Ovary (tissue), 3 donors: ENCODE measurements at regions not wholly inside any gene's neighbourhood (a gene's known extent, or its start where the extent isn't known, plus 50 kb on each side); places are given as distances from the start of the nearest gene placed in this dataset.

Experiments
- POLR2A ChIP-seq: fragments of 450-650 bp; IDR thresholded peaks from one replicate; pipeline ENCODE4 v1.6.1; 2017; ENCODE audit warnings: antibody characterized with exemption, mild to moderate bottlenecking, moderate library complexity
- TF ChIP-seq, protein P1 (sequence below), 3 donors: fragments of 450-650 bp in 2 of 3; fragments of 200-600 bp in 1 of 3; IDR thresholded peaks; one replicate each; pipeline versions ENCODE4 v1.5.1 to v1.8.0; 2016 to 2022; ENCODE audit warnings: antibody characterized with exemption in 3 of 3, mild to moderate bottlenecking in 1 of 3
- donor health status: DM: no; HTN: no; CAD: no.

DNA sequence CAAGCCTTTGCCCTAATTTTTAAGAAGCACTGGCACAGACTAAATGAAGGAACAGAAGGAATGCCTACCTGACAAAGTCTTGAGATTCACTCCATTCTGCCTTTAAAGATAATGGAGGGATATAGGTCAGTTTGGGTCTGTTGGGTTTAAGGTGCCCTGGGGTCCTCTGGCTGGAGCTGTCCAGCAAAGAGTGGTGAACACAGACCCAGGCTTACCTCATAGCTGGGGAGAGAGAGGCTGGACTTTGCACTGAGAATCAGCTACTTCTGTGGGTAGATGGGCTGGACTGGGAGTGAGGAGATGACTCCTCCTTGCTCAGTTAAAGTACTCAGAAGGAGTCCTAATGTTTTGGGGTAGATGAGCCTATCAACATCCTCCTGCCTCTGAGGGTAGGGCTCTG is 64.4 kb upstream of the CXCR4 start:
- no peak for TF ChIP-seq POLR2A
- TF ChIP-seq, protein P1, sequence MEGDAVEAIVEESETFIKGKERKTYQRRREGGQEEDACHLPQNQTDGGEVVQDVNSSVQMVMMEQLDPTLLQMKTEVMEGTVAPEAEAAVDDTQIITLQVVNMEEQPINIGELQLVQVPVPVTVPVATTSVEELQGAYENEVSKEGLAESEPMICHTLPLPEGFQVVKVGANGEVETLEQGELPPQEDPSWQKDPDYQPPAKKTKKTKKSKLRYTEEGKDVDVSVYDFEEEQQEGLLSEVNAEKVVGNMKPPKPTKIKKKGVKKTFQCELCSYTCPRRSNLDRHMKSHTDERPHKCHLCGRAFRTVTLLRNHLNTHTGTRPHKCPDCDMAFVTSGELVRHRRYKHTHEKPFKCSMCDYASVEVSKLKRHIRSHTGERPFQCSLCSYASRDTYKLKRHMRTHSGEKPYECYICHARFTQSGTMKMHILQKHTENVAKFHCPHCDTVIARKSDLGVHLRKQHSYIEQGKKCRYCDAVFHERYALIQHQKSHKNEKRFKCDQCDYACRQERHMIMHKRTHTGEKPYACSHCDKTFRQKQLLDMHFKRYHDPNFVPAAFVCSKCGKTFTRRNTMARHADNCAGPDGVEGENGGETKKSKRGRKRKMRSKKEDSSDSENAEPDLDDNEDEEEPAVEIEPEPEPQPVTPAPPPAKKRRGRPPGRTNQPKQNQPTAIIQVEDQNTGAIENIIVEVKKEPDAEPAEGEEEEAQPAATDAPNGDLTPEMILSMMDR (IDR thresholded peaks at IDR 0.05) = no peak
